OCI-LY3 (cell line): ENCODE measurements at regions not wholly inside any gene's neighbourhood (a gene's known extent, or its start where the extent isn't known, plus 50 kb on each side); places are given as distances from the start of the nearest gene placed in this dataset.

Experiments
- H2AFZ ChIP-seq: fragments of 200-600, 300-600 bp; shearing (Covaris generic); 2 replicates; pipeline ENCODE4 v1.6.0; 2014; ENCODE audit warnings: antibody characterized with exemption, low read depth, low read length
- H3K27ac ChIP-seq: fragments of 200-600, 300-600 bp; sonication (generic); 2 replicates; pipeline ENCODE4 v1.5.1; 2014; ENCODE audit warnings: mild to moderate bottlenecking, low read length, moderate library complexity, mixed read lengths
- H3K27me3 ChIP-seq: fragments of 200-600, 300-600 bp; sonication (generic); 2 replicates; pipeline ENCODE4 v1.6.1; 2014; ENCODE audit warnings: low read depth, low read length, mixed read lengths
- H3K36me3 ChIP-seq: fragments of 200-600, 300-600 bp; sonication (generic); replicated peaks from 2 replicates; pipeline ENCODE3; 2014; ENCODE audit warnings: low read depth, low read length, mixed read lengths
- H3K4me1 ChIP-seq: fragments of 300-600, 200-600 bp; sonication (generic); 2 replicates; pipeline ENCODE4 v1.6.1; 2014; ENCODE audit warnings: low read length, mixed read lengths
- H3K4me2 ChIP-seq: fragments of 200-600, 300-600 bp; sonication (generic); 2 replicates; pipeline ENCODE4 v1.6.1; 2014; ENCODE audit warnings: low read length, mixed read lengths
- H3K4me3 ChIP-seq: fragments of 300-600, 200-600 bp; sonication (generic); 2 replicates; pipeline ENCODE4 v1.5.1; 2014; ENCODE audit warnings: antibody characterized with exemption, mild to moderate bottlenecking, low read length, moderate library complexity
- H3K79me2 ChIP-seq: fragments of 300-600, 200-600 bp; shearing (Covaris generic); 2 replicates; pipeline ENCODE4 v1.6.1; 2014; ENCODE audit warnings: mild to moderate bottlenecking, low read length, mixed read lengths
- H3K9ac ChIP-seq: fragments of 300-600, 200-600 bp; shearing (Covaris generic); 2 replicates; pipeline ENCODE4 v1.6.0; 2014; ENCODE audit warnings: mild to moderate bottlenecking, low read length, moderate library complexity
- H3K9me3 ChIP-seq: fragments of 200-600, 300-600 bp; shearing (Covaris generic); 2 replicates; pipeline ENCODE4 v1.6.1; 2014; ENCODE audit warnings: low read length, mixed read lengths; ENCODE audit not compliant: insufficient read depth
- H4K20me1 ChIP-seq: fragments of 200-600, 300-600 bp; sonication (generic); 2 replicates; pipeline ENCODE4 v1.6.1; 2016; ENCODE audit warnings: low read length, mixed read lengths; ENCODE audit not compliant: insufficient read depth
- CTCF ChIP-seq: fragments of 200-600, 300-600 bp; sonication (generic); IDR thresholded peaks from 2 replicates; pipeline ENCODE4 v1.5.1; 2014; ENCODE audit warnings: antibody characterized with exemption, low read length, low read depth
- EZH2phosphoT487 ChIP-seq: fragments of 200-600 bp; shearing (Covaris generic); IDR thresholded peaks from 2 replicates; pipeline ENCODE4 v1.6.1; 2018; ENCODE audit warnings: antibody characterized with exemption, mixed run types, low read depth

- H3K4me1 ChIP-seq = no peaks in the 10 kb centered on the region
- no peaks in the 10 kb centered on the region for H3K9me3 ChIP-seq
- H3K4me2 ChIP-seq = no peak overlapping the region
- H4K20me1 ChIP-seq = no peaks in the 10 kb centered on the region
- H3K9ac ChIP-seq = no peak overlapping the region
- no peaks in the 10 kb centered on the region for H3K79me2 ChIP-seq
- no peak overlapping the region for H2AFZ ChIP-seq
- TF ChIP-seq CTCF (no peak), EZH2phosphoT487 (no peak)
- H3K4me3 ChIP-seq = no peak overlapping the region
- H3K27ac ChIP-seq = no peak overlapping the region
- no peaks in the 10 kb centered on the region for H3K36me3 ChIP-seq
- peaks cover 16% of the 10 kb centered on the region for H3K27me3 ChIP-seq
These were observed 186.2 kb upstream of the TBC1D5 start for GRCh38 chr3:17928502-17929145.

- no peak overlapping the region for H2AFZ ChIP-seq
- H3K27ac ChIP-seq = no peak overlapping the region
- H3K9ac ChIP-seq = no peak overlapping the region
- no peak overlapping the region for H3K4me2 ChIP-seq
- H4K20me1 ChIP-seq = no peaks in the 10 kb centered on the region
- H3K9me3 ChIP-seq = no peaks in the 10 kb centered on the region
- H3K79me2 ChIP-seq = no peaks in the 10 kb centered on the region
- H3K4me3 ChIP-seq = no peak overlapping the region
- TF ChIP-seq EZH2phosphoT487 (no peak), CTCF (no peak)
- H3K4me1 ChIP-seq = no peaks in the 10 kb centered on the region
- no peaks in the 10 kb centered on the region for H3K36me3 ChIP-seq
- peaks cover 10% of the 10 kb centered on the region; the same call in 1 of the 2 replicates for H3K27me3 ChIP-seq
These were observed 184.6 kb upstream of the TBC1D5 start for GRCh38 chr3:17927036-17927435.

GRCh38 chr3:17915341-17915740 lies 172.9 kb upstream of the TBC1D5 start:
- Histone ChIP-seq H3K4me3 (no peak overlapping the region), H3K79me2 (no peaks in the 10 kb centered on the region), H4K20me1 (no peaks in the 10 kb centered on the region), H3K4me1 (peaks cover 4% of the 10 kb centered on the region; the same call in 1 of the 2 replicates), H3K27ac (no peak overlapping the region), H3K9ac (no peak overlapping the region), H3K4me2 (no peak overlapping the region), H2AFZ (no peak overlapping the region), H3K36me3 (no peaks in the 10 kb centered on the region), H3K27me3 (peaks cover 5% of the 10 kb centered on the region; the same call in 1 of the 2 replicates), H3K9me3 (no peaks in the 10 kb centered on the region)
- no peak for TF ChIP-seq EZH2phosphoT487
- TF ChIP-seq CTCF = no peak

GRCh38 chr3:17913359-17913758 lies 170.9 kb upstream of the TBC1D5 start:
- Histone ChIP-seq H3K79me2 (no peaks in the 10 kb centered on the region), H3K27ac (no peak overlapping the region), H3K27me3 (peaks cover 5% of the 10 kb centered on the region; the same call in 1 of the 2 replicates), H4K20me1 (no peaks in the 10 kb centered on the region), H3K4me2 (no peak overlapping the region), H3K9ac (no peak overlapping the region), H3K4me1 (peaks cover 4% of the 10 kb centered on the region; the same call in 1 of the 2 replicates), H3K9me3 (no peaks in the 10 kb centered on the region), H2AFZ (no peak overlapping the region), H3K4me3 (no peak overlapping the region), H3K36me3 (no peaks in the 10 kb centered on the region)
- TF ChIP-seq CTCF (no peak), EZH2phosphoT487 (no peak)
